IPS-20b (cell line): ENCODE measurements at regions not wholly inside any gene's neighbourhood (a gene's known extent, or its start where the extent isn't known, plus 50 kb on each side); places are given as distances from the start of the nearest gene placed in this dataset.

Source experiments
- H3K27ac ChIP-seq: one replicate; pipeline ENCODE4 v1.5.1; 2013; ENCODE audit warnings: low read length
- H3K27me3 ChIP-seq: 2 replicates; pipeline ENCODE4 v1.6.1; 2013; ENCODE audit warnings: mild to moderate bottlenecking, low read length, inconsistent platforms; ENCODE audit not compliant: insufficient read depth
- H3K36me3 ChIP-seq: 2 replicates; pipeline ENCODE4 v1.6.1; 2013; ENCODE audit warnings: low read depth, mild to moderate bottlenecking, inconsistent platforms, low read length, moderate library complexity; ENCODE audit not compliant: insufficient read depth
- H3K4me1 ChIP-seq: 2 replicates; pipeline ENCODE4 v1.6.1; 2013; ENCODE audit warnings: mild to moderate bottlenecking, control low read depth, inconsistent platforms, low read length, moderate library complexity; ENCODE audit not compliant: insufficient read depth
- H3K4me3 ChIP-seq: 2 replicates; pipeline ENCODE4 v1.5.1; 2013; ENCODE audit warnings: mild to moderate bottlenecking, low read length, inconsistent platforms
- H3K9ac ChIP-seq: 2 replicates; pipeline ENCODE4 v1.6.1; 2013; ENCODE audit warnings: low read depth, mild to moderate bottlenecking, inconsistent platforms, low read length, moderate library complexity
- H3K9me3 ChIP-seq: 2 replicates; pipeline ENCODE4 v1.6.1; 2013; ENCODE audit warnings: mild to moderate bottlenecking, low read depth, low read length, inconsistent platforms; ENCODE audit not compliant: insufficient read depth

DNA sequence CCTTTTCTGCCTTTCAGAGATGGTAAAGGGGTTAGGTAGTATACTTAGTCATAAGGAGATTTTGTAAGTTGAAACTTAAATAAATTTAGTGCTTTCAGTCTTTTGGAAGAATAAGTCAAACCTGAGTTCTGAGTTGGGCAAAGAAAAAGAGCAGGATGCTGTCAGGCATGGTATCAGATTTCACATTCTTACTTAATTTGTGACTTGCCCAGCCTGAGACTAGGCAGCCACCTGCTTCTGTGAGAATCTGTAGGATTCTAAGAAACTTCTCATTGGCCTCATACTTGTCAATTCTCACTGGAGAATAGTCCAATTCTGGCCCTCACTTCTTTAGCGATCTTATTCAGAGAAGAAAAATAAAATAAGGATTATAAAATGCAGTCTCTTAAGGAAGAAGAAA is 577.5 kb downstream of the DIPK2A start:
- Histone ChIP-seq H3K9me3 (no peaks in the 10 kb centered on the region), H3K4me1 (peaks cover 37% of the 10 kb centered on the region), H3K27ac (no peak overlapping the region), H3K27me3 (no peaks in the 10 kb centered on the region), H3K9ac (peak overlapping the region; percentile 24; the same call in 1 of the 2 replicates), H3K36me3 (no peaks in the 10 kb centered on the region), H3K4me3 (peak overlapping the region; percentile 48)

DNA sequence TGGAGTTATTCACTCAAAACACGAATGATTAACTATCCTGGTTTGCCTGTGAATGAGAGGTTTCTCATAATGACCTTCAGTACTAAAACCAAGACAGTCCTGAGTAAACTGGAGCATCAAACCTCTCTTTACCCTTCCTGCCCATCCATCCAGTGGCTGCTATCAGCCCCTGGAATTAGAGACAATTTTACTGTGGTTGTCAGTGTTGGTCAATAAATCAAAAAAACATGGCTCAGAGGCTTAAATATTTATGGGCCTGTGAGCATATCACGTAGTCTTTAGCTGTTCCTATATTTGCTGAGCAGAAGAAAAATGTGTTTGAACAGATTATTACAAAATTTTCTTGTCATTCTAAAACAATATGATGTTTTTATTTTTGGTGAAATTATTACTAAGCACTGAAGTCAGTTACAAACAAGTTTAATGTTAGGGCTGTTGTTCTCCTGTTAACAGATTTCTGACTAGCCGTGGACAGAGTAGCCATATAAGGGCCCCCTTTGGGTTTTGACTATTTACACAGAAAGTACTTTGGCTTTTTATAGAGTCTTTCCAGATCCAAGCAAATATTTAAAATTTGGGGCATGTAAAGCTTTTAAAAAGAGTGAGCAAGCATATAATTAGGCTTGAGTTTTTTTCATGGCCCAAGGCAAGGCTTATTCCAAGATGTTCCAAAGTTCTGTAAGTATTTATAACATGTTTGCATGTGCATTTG is 580.9 kb downstream of the DIPK2A start:
- no peaks in the 10 kb centered on the region for H3K27me3 ChIP-seq
- H3K9ac ChIP-seq: no peak overlapping the region
- H3K27ac ChIP-seq: no peak overlapping the region
- no peaks in the 10 kb centered on the region for H3K36me3 ChIP-seq
- peaks cover 32% of the 10 kb centered on the region for H3K4me1 ChIP-seq
- H3K4me3 ChIP-seq: no peak overlapping the region
- no peaks in the 10 kb centered on the region for H3K9me3 ChIP-seq

DNA sequence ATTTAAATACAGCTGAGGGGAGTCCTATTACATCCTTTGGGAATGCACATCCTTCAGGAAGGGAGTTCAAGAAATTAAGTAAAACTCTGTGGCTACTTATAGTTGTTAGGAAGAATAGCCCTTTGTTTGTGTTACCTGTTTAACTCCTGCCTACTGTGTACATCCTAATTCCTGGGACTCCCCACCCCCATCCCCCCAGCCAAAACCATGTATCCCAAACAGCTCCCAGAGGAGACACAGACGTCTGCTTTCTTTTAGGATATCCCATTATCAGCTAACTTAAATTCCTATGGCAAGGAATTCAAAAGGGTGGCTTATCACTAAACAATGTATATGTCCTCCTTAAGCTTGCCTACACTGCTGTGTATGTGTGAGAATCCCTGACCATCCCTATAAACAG is 581.7 kb downstream of the DIPK2A start:
- Histone ChIP-seq H3K27ac (no peak overlapping the region), H3K9me3 (no peaks in the 10 kb centered on the region), H3K4me3 (no peak overlapping the region), H3K27me3 (no peaks in the 10 kb centered on the region), H3K36me3 (no peaks in the 10 kb centered on the region), H3K4me1 (peaks cover 25% of the 10 kb centered on the region), H3K9ac (no peak overlapping the region)

DNA sequence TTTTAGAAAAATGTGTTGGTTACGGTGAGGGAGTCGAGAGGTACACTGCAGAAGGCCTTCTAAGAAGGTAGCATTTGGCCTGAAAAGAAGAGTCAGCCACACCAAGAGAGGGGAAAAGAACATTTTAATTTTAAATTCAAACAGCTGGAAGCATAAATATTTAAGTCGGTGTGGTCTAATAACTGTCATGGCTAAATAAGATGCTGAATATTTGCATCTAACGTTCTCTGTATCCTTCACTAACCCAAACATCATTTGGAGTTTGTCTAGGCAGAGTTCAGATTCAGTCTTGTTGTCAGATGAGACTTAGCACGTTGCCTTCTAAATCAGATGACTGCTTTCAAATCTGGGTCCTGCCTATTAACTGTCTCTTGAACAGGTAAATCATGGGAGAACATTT is 583.3 kb downstream of the DIPK2A start:
- no peaks in the 10 kb centered on the region for H3K27me3 ChIP-seq
- H3K4me1 ChIP-seq: peaks cover 13% of the 10 kb centered on the region
- no peaks in the 10 kb centered on the region for H3K9me3 ChIP-seq
- H3K9ac ChIP-seq: no peak overlapping the region
- H3K27ac ChIP-seq: no peak overlapping the region
- H3K36me3 ChIP-seq: no peaks in the 10 kb centered on the region
- H3K4me3 ChIP-seq: no peak overlapping the region

DNA sequence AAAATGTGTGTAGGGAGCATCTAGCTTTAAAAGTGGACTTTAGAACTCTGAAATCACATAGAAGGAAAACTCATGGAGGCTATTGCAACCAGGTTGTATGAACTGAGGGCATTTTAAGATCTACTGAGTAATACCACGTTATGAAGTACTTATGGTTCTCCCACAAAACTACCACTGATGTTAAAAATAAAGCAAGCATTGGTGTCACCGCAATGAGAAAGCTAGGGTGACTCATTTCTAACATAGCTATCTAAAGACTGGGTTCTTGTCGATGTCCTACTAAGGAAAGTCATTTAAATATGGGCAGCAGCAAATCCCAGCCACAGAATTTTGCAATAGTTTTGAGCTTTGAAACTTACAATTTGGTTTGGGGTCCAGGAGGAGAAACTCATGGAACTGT is 584.8 kb downstream of the DIPK2A start:
- Histone ChIP-seq H3K27ac (no peak overlapping the region), H3K27me3 (no peaks in the 10 kb centered on the region), H3K9ac (no peak overlapping the region), H3K4me1 (peaks cover 11% of the 10 kb centered on the region), H3K36me3 (no peaks in the 10 kb centered on the region), H3K9me3 (no peaks in the 10 kb centered on the region), H3K4me3 (no peak overlapping the region)

DNA sequence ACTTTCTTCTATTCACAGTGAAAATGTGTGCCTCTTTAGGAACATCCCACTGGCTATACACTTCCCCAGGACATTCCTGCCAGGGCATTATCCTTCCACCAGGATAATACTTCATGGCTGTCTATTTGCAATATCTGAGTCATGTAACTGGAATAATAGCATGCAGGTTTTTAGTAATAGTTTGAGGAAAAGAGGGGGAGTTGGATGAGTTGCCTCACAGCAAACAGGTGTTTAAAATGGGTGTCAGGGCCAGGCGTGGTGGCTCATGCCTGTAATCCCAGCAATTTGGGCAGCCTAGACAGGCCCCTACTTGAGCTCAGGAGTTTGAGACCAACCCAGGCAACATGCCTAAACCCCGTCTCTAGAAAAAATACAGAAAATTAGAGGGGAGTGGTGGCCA is 585.9 kb downstream of the DIPK2A start:
- Histone ChIP-seq H3K4me3 (no peak overlapping the region), H3K27ac (no peak overlapping the region), H3K27me3 (no peaks in the 10 kb centered on the region), H3K4me1 (peaks cover 11% of the 10 kb centered on the region), H3K36me3 (no peaks in the 10 kb centered on the region), H3K9ac (no peak overlapping the region), H3K9me3 (no peaks in the 10 kb centered on the region)

DNA sequence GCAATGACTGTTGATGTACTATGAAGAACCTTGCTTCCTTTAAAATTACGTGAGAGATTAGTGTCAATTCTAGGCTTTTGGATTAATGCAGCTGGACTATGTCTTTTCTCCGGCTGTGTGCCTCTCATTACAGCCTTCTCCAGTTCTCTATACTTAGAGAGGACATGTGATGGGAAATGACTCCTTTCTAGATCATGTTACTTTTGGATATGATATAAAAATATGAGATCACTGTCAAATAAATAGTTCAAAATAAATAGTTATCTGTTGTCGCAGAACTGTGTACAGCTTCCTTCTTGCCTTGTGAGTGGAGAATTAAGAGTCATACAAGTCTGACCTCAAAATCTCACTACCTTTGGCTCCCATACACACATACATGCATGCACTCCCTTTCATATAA is 592.4 kb downstream of the DIPK2A start:
- no peak overlapping the region for H3K27ac ChIP-seq
- no peak overlapping the region for H3K9ac ChIP-seq
- H3K4me3 ChIP-seq: no peak overlapping the region
- H3K4me1 ChIP-seq: no peaks in the 10 kb centered on the region
- H3K9me3 ChIP-seq: no peaks in the 10 kb centered on the region
- no peaks in the 10 kb centered on the region for H3K27me3 ChIP-seq
- H3K36me3 ChIP-seq: no peaks in the 10 kb centered on the region

DNA sequence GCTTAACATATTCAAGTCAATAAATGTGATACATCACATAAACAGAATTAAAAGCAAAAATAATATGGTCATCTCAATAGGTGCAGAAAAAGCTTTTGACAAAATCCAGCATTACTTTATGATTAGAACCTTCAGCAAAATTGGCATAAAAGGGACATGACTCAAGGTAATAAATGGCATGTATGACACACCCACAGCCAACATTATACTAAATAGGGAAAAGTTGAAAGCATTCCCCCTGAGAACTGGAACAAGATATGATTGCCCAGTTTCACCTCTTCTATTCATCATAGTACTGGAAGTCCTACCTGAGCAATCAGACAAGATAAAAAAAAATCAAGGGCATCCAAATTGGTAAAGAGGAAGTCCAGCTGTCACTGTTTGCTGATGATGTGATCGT is 594.7 kb downstream of the DIPK2A start:
- no peak overlapping the region for H3K9ac ChIP-seq
- no peak overlapping the region for H3K27ac ChIP-seq
- H3K9me3 ChIP-seq: no peaks in the 10 kb centered on the region
- no peaks in the 10 kb centered on the region for H3K36me3 ChIP-seq
- H3K4me1 ChIP-seq: no peaks in the 10 kb centered on the region
- no peak overlapping the region for H3K4me3 ChIP-seq
- no peaks in the 10 kb centered on the region for H3K27me3 ChIP-seq

DNA sequence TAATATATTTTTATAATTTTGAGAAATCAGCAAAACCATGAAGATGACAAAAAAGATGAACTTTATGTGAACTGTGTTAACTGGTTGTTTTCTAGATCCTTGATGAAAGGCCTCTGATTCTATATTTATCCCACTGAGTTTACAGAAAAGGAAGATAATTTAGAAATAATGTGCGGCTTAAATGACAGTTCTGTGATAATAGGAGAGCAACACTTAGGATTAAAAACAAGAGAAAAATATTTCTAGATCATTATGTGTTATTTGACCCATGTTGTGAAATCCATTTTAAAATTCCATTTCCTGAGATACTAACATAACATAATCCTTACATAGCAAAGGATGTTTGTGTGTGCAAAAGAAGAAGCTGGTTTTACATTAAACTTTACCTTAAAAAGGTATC is 598.0 kb downstream of the DIPK2A start:
- Histone ChIP-seq H3K27ac (no peak overlapping the region), H3K9me3 (no peaks in the 10 kb centered on the region), H3K36me3 (no peaks in the 10 kb centered on the region), H3K9ac (no peak overlapping the region), H3K27me3 (no peaks in the 10 kb centered on the region), H3K4me1 (no peaks in the 10 kb centered on the region), H3K4me3 (no peak overlapping the region)

DNA sequence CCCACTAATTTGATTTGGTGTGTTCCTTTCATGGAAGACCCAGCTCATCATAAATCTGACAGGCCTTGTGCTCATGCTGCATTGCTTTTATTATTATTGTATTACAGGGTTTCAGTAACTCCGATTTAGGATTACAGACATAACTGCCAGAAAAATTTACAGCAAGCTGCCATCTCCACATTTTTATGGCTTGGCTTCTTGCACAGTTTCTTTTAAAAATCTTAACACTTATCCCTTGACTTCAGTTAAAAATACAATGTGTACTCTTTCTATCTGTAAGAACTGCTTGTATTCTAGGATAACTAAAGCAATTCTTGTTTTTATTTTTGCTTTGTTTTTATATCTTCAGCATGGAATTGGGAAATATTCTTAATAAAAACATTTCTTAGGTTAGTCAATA is 612.2 kb downstream of the DIPK2A start:
- Histone ChIP-seq H3K27me3 (no peaks in the 10 kb centered on the region), H3K36me3 (no peaks in the 10 kb centered on the region), H3K4me3 (no peak overlapping the region), H3K27ac (no peak overlapping the region), H3K9ac (no peak overlapping the region), H3K4me1 (no peaks in the 10 kb centered on the region), H3K9me3 (0 out of 2 replicates have a peak, but pooled peaks cover 7% of the 10 kb centered on the region)

DNA sequence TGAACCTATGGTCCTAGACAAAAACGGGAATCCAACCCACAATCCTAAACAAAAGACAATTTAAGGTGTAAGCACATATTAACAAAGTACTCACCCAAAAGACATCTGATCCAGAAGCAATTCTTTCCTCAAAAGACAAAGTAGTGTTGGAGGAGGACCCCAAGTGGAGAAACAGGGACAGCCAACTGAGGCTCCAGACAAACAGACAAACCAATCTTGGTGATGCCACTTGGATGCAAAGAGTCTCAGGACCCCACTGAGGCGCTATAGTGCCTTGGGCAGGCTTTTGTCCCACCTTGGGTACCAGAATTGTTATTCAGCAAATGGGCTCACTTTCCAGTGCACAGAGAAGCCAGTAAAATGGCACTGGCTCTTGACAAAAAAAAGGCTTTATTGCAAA is 613.8 kb downstream of the DIPK2A start:
- H3K9ac ChIP-seq: no peak overlapping the region
- H3K27ac ChIP-seq: no peak overlapping the region
- H3K27me3 ChIP-seq: no peaks in the 10 kb centered on the region
- H3K4me3 ChIP-seq: no peak overlapping the region
- 0 out of 2 replicates have a peak, but pooled peaks cover 7% of the 10 kb centered on the region for H3K9me3 ChIP-seq
- peaks cover 2% of the 10 kb centered on the region; the same call in 1 of the 2 replicates for H3K4me1 ChIP-seq
- H3K36me3 ChIP-seq: no peaks in the 10 kb centered on the region

DNA sequence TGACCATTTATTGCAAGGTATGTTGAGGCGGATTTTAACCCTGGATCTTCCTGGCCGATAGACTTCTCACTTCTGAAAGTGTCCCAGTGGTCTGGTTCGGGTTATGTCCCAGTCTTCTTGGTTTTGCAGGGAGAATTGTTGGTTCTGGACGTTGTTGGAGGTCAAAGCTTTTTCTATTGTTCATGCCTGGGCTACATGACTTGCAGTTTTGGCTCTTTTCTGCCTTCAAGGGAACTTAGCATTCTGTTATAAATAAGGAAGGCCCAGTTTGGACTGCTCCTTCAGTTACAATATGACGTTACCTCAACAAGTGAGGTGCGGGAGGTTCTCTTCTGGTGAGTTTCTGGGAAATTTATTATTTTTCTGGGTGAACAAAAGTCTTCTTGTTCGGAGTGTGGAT is 614.3 kb downstream of the DIPK2A start:
- H3K9ac ChIP-seq: no peak overlapping the region
- H3K27ac ChIP-seq: no peak overlapping the region
- no peak overlapping the region for H3K4me3 ChIP-seq
- H3K36me3 ChIP-seq: no peaks in the 10 kb centered on the region
- no peaks in the 10 kb centered on the region for H3K27me3 ChIP-seq
- H3K4me1 ChIP-seq: peaks cover 7% of the 10 kb centered on the region; the same call in 1 of the 2 replicates
- 0 out of 2 replicates have a peak, but pooled peaks cover 7% of the 10 kb centered on the region for H3K9me3 ChIP-seq
